ENCODE measurements at regions not wholly inside any gene's neighbourhood (a gene's known extent, or its start where the extent isn't known, plus 50 kb on each side); places are given as distances from the start of the nearest gene placed in this dataset.

- TF ChIP-seq CTCF (IDR thresholded peaks at IDR 0.05; ENCODE audit: low read length, missing control alignments) = peak; percentile 17
- DNase-seq (ENCODE audit: low read depth) = no peak
- no peak overlapping the region for H3K4me3 ChIP-seq (replicated peaks; ENCODE audit: low read depth, low read length)
Observed at GRCh38 chr2:48016225-48017019, 110.1 kb upstream of the FBXO11 start.

- no peak overlapping the region for H3K4me3 ChIP-seq (replicated peaks; ENCODE audit: low read depth, low read length)
- TF ChIP-seq CTCF (IDR thresholded peaks at IDR 0.05; ENCODE audit: low read length, missing control alignments) = no peak
- DNase-seq (ENCODE audit: low read depth) = no peak
Observed at GRCh38 chr2:48017136-48017535, 110.8 kb upstream of the FBXO11 start.

- no peak for TF ChIP-seq CTCF (IDR thresholded peaks at IDR 0.05; ENCODE audit: low read length, missing control alignments)
- H3K4me3 ChIP-seq (replicated peaks; ENCODE audit: low read depth, low read length) = no peak overlapping the region
- no peak for DNase-seq (ENCODE audit: low read depth)
Observed at GRCh38 chr2:48018480-48018879, 112.2 kb upstream of the FBXO11 start.

GRCh38 chr2:48026865-48027264 is 120.6 kb upstream of the FBXO11 start:
- TF ChIP-seq CTCF (IDR thresholded peaks at IDR 0.05; ENCODE audit: low read length, missing control alignments) = no peak
- DNase-seq (ENCODE audit: low read depth) = no peak
- no peak overlapping the region for H3K4me3 ChIP-seq (replicated peaks; ENCODE audit: low read depth, low read length)

- no peak overlapping the region for H3K4me3 ChIP-seq (replicated peaks; ENCODE audit: low read depth, low read length)
- TF ChIP-seq CTCF (IDR thresholded peaks at IDR 0.05; ENCODE audit: low read length, missing control alignments) = no peak
- no peak for DNase-seq (ENCODE audit: low read depth)
Observed at GRCh38 chr2:48032765-48033164, 126.5 kb upstream of the FBXO11 start.

GRCh38 chr2:48034295-48034694 is 128.0 kb upstream of the FBXO11 start:
- no peak for DNase-seq (ENCODE audit: low read depth)
- H3K4me3 ChIP-seq (replicated peaks; ENCODE audit: low read depth, low read length) = no peak overlapping the region
- no peak for TF ChIP-seq CTCF (IDR thresholded peaks at IDR 0.05; ENCODE audit: low read length, missing control alignments)

- no peak for TF ChIP-seq CTCF (IDR thresholded peaks at IDR 0.05; ENCODE audit: low read length, missing control alignments)
- no peak overlapping the region for H3K4me3 ChIP-seq (replicated peaks; ENCODE audit: low read depth, low read length)
- no peak for DNase-seq (ENCODE audit: low read depth)
Observed at GRCh38 chr2:48036312-48036711, 130.0 kb upstream of the FBXO11 start.

Data from fibroblast of pulmonary artery (primary cell).